Smooth muscle cell (in vitro differentiated cells): ENCODE measurements at regions not wholly inside any gene's neighbourhood (a gene's known extent, or its start where the extent isn't known, plus 50 kb on each side); places are given as distances from the start of the nearest gene placed in this dataset.

ENCODE experiments used
- DNase-seq: peaks from one replicate; lab custom pipeline; 2025; ENCODE audit not compliant: unreplicated experiment; lab: John Stamatoyannopoulos, UW
- H2AFZ ChIP-seq: fragments of 200-600 bp; sonication (generic); 2 replicates; pipeline ENCODE4 v1.6.0; 2016; ENCODE audit warnings: antibody characterized with exemption, low read depth, mild to moderate bottlenecking
- H3F3A ChIP-seq: fragments of 200-600 bp; sonication (generic); 2 replicates; pipeline ENCODE4 v1.6.0; 2017; ENCODE audit warnings: antibody characterized with exemption, low read depth
- H3K27ac ChIP-seq: fragments of 200-600 bp; sonication (generic); 2 replicates; pipeline ENCODE4 v1.5.1; 2016; ENCODE audit warnings: low read depth, mild to moderate bottlenecking
- H3K27me3 ChIP-seq: fragments of 200-600 bp; sonication (generic); 2 replicates; pipeline ENCODE4 v1.6.1; 2016; ENCODE audit warnings: low read depth, mild to moderate bottlenecking
- H3K36me3 ChIP-seq: fragments of 200-600 bp; sonication (generic); 2 replicates; pipeline ENCODE4 v1.5.1; 2016; ENCODE audit warnings: low read depth
- H3K4me1 ChIP-seq: fragments of 200-600 bp; sonication (generic); 2 replicates; pipeline ENCODE4 v1.5.1; 2016; ENCODE audit warnings: low read depth
- H3K4me2 ChIP-seq: fragments of 200-600 bp; sonication (generic); 2 replicates; pipeline ENCODE4 v1.6.0; 2016; ENCODE audit warnings: mild to moderate bottlenecking
- H3K4me3 ChIP-seq: fragments of 200-600 bp; sonication (generic); 2 replicates; pipeline ENCODE4 v1.5.1; 2016; ENCODE audit warnings: mild to moderate bottlenecking
- H3K79me2 ChIP-seq: fragments of 200-600 bp; sonication (generic); 2 replicates; pipeline ENCODE4 v1.6.0; 2016; ENCODE audit warnings: low read depth, mild to moderate bottlenecking
- H3K9ac ChIP-seq: fragments of 200-600 bp; sonication (generic); 2 replicates; pipeline ENCODE4 v1.6.0; 2016; ENCODE audit warnings: low read depth
- H3K9me3 ChIP-seq: fragments of 200-600 bp; sonication (generic); replicated peaks from 2 replicates; pipeline ENCODE4 v1.5.1; 2016; ENCODE audit warnings: low read depth
- H4K20me1 ChIP-seq: fragments of 200-600 bp; sonication (generic); 2 replicates; pipeline ENCODE4 v1.6.0; 2016; ENCODE audit warnings: low read depth
- CTCF ChIP-seq: fragments of 200-600 bp; sonication (generic); IDR thresholded peaks from 2 replicates; pipeline ENCODE4 v1.5.1; 2017; ENCODE audit warnings: borderline replicate concordance, mild to moderate bottlenecking, antibody characterized with exemption; ENCODE audit not compliant: insufficient read depth, poor library complexity, severe bottlenecking
- WGBS: methylation state at CpG from one replicate; pipeline ENCODE4 v1.1.7; 2016; ENCODE audit warnings: low lambda C conversion rate; 5-methylcytosine and 5-hydroxymethylcytosine counted together

- no peaks in the 10 kb centered on the region for H3K36me3 ChIP-seq
- H3K27ac ChIP-seq: peak overlapping the region; percentile 55
- no peaks in the 10 kb centered on the region for H3K9me3 ChIP-seq
- H3K4me3 ChIP-seq: no peak overlapping the region
- DNase-seq: no peak
- peak overlapping the region; percentile 33 for H3K4me2 ChIP-seq
- no peaks in the 10 kb centered on the region for H3K27me3 ChIP-seq
- no peak overlapping the region for H3K9ac ChIP-seq
- no peak for TF ChIP-seq CTCF
- H4K20me1 ChIP-seq: no peaks in the 10 kb centered on the region
- H2AFZ ChIP-seq: no peak overlapping the region
- H3F3A ChIP-seq: peaks cover 3% of the 10 kb centered on the region
- peaks cover 3% of the 10 kb centered on the region for H3K4me1 ChIP-seq
- H3K79me2 ChIP-seq: no peaks in the 10 kb centered on the region
These were observed 224.9 kb upstream of the STARD13 start for GRCh38 chr13:33510350-33510970.

DNA sequence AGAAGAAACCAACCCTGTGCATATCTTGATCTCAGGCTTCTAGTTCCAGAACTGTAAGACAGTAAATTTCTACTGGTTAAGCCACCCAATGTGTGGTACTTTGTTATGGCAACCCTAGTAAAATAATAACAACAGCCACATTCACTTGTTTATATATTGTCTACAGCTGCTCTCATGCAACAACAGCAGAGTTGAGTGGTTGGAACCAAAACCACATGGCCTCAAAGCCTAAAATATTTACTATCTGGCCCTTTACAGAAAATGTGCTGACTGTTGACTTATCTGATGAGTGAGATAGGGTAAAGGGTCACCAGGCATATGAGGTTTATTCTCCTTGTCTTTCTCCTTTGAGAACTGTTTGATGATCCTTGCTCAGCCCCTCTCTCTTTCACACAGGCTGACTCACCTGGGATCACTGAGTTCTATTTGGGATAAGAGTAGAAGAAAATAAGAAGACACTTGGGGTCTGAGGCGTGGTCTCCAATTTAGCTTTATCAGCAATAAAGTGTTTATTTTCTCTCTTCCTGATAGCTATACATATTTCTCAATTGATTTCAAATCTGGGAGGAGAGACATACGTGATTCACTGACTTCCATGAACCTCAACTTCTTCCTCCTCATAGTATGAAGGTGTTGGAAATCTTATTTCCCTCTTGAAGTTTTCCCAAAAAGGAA lies 227.5 kb upstream of the STARD13 start:
- H3F3A ChIP-seq: peaks cover 3% of the 10 kb centered on the region
- no peaks in the 10 kb centered on the region for H3K9me3 ChIP-seq
- H3K4me1 ChIP-seq: peaks cover 3% of the 10 kb centered on the region
- H2AFZ ChIP-seq: no peak overlapping the region
- H3K36me3 ChIP-seq: no peaks in the 10 kb centered on the region
- peak overlapping the region; percentile 1 for H3K4me2 ChIP-seq
- H3K79me2 ChIP-seq: no peaks in the 10 kb centered on the region
- 80% methylated on average over 2 of the region's 2 CpGs for WGBS
- TF ChIP-seq CTCF: no peak
- H4K20me1 ChIP-seq: no peaks in the 10 kb centered on the region
- peak overlapping the region; percentile 73 for H3K27ac ChIP-seq
- no peak for DNase-seq
- peak overlapping the region; percentile 12 for H3K9ac ChIP-seq
- no peaks in the 10 kb centered on the region for H3K27me3 ChIP-seq
- no peak overlapping the region for H3K4me3 ChIP-seq

- Histone ChIP-seq H3K79me2 (no peaks in the 10 kb centered on the region), H3K4me3 (no peak overlapping the region), H3K36me3 (no peaks in the 10 kb centered on the region), H3F3A (peaks cover 5% of the 10 kb centered on the region), H3K9ac (peak overlapping the region; percentile 12), H2AFZ (peak overlapping the region; percentile 67), H3K4me2 (no peak overlapping the region), H3K9me3 (no peaks in the 10 kb centered on the region), H3K4me1 (peaks cover 3% of the 10 kb centered on the region), H3K27me3 (no peaks in the 10 kb centered on the region), H4K20me1 (no peaks in the 10 kb centered on the region), H3K27ac (peak overlapping the region; percentile 73)
- DNase-seq: no peak
- WGBS: 60% methylated on average over 4 of the region's 4 CpGs
- no peak for TF ChIP-seq CTCF
These were observed 228.8 kb upstream of the STARD13 start for GRCh38 chr13:33514362-33514761.

- Histone ChIP-seq H3K27ac (peak overlapping the region; percentile 73), H3K4me2 (no peak overlapping the region), H2AFZ (no peak overlapping the region), H3K79me2 (no peaks in the 10 kb centered on the region), H3K4me1 (peaks cover 3% of the 10 kb centered on the region), H3F3A (peaks cover 11% of the 10 kb centered on the region), H4K20me1 (no peaks in the 10 kb centered on the region), H3K9ac (no peak overlapping the region), H3K9me3 (no peaks in the 10 kb centered on the region), H3K4me3 (no peak overlapping the region), H3K36me3 (no peaks in the 10 kb centered on the region), H3K27me3 (no peaks in the 10 kb centered on the region)
- no peak for DNase-seq
- 94% methylated on average over 3 of the region's 3 CpGs for WGBS
- no peak for TF ChIP-seq CTCF
These were observed 229.6 kb upstream of the STARD13 start for GRCh38 chr13:33515146-33515545.
